Stimulated activated CD8-positive, alpha-beta memory T cell treated with anti-CD3 and anti-CD28 coated beads, Interleukin-15, amount 100 ng/mL, for 24 hours (primary cell): ENCODE measurements at regions not wholly inside any gene's neighbourhood (a gene's known extent, or its start where the extent isn't known, plus 50 kb on each side); places are given as distances from the start of the nearest gene placed in this dataset.

ENCODE experiments used
- DNase-seq: peaks from one replicate; pipeline ENCODE4 v3.0.0-alpha.2; 2020; ENCODE audit warnings: low read depth

DNA sequence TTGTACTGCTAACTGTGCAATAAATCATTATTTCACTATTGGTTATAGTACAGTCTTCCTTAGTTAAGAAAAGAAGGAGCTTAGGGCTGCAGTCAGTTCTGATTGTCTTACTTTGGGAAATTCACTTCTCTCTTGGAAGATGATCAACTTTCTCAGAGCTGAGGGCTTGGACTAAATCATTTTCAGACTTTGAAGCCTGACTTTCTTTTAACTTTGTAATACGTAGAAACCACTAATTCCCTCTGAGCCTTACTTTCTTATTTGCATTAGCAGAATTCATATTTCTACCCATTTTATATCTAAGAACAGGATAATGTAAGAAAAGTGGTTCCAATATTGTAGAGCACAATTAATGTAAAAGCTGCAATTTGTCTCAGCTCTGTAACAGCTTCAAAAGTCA is 386.4 kb downstream of the TRIB2 start:
- no peak for DNase-seq

DNA sequence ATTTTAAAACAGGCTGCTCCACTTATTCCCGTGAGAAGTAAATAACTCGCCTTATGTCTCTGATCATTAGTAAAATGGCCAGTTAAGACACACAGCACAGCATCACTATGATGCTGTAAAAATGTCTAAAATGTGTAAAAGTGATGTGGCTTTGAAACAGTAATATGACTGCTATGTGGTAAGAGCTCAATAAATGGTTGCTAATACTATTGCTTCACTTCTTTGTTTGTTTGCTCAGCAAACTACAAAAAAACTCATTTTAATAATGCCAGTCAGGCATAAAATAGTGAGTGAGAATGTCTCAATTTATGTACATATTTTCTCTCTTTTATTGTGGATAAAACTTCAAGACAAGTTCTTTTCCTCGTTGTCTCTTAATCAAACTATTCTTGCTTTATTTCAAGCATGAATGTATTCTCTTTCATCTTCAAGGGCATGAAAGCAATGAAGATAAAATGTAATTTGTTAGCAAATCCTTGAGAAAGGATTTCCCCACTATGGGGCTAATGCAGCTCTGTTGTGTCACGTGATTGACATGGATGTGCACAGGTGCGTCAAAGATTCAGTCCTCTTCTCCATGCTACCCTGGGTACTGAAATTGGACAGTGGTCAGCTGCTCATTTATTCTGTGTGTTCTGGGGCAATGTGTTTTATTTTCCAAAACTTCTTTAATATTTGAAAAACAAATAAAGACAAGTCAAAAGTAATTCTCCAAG is 387.2 kb downstream of the TRIB2 start:
- DNase-seq: no peak

DNA sequence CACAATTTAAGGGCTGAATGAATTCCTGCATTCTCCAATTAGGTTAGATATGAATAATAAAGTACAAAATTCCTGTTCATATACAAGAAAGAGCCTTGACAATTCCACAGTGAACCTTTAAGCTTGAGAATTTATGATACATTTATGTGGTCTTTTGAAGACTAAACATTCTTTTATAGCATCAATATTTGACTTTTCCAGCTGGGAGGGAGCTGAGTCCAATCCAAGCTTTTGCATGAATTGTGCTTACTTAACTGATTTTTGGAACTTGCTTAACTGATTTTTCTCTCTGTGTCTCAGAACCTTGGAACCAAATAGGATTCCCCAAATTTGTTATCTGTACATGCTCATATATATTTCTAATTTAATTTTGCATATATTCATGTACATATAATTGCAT is 388.0 kb downstream of the TRIB2 start:
- DNase-seq: no peak

DNA sequence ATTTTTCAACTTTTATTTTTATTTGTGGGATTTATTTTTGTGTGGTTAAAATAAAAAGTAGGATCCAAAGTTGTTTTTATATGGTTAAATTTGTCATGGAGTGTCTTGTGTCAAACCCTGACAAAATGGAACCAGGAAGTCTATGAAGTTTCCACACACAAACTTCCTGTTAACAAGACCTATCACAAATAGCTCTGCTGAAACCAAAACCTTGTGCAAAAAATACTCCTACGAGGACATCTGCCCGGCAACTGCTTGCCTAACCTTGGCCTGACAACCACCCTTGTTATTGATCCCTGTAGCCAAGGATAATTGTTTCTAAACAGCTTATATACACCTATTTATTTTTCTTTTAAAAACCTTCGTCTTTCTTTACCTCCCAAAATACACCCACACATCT is 389.6 kb downstream of the TRIB2 start:
- no peak for DNase-seq

DNA sequence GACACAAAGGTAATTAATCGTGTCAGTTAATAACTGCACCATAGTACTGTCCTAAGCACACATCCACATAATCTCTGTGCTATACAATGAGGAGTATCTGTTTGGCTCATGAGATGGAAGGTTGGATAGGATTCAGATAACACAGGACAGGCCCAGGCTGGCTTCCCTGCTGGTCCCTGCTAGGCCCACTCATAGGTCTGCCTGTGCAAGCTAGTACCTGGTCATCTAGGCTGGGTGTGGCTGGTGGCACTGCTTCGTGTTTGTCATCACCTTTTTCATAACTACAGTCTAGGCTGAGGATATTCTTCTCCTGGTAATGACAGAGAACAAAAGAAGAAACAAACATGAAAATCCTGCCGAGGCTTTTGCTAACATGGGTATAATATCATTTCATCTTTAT is 392.8 kb downstream of the TRIB2 start:
- DNase-seq: no peak

DNA sequence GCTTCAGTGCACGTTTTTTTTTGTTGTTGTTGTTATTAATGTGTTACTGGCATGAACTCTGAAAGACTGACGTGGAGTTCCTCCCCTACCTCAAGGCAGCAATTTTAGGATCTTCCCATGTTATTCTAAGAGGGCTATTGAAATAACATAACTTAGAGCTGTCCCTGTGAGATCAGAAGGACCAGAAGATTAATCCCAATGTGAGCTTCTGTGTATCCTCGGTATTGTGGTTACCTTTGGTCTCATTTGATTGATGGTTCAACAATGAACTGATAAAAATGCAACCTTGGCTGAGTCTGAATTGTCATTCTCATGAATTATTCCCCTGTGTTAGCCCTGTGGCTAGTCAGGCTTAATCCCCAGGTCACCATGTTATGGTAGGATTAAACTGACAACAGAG is 394.1 kb downstream of the TRIB2 start:
- no peak for DNase-seq

DNA sequence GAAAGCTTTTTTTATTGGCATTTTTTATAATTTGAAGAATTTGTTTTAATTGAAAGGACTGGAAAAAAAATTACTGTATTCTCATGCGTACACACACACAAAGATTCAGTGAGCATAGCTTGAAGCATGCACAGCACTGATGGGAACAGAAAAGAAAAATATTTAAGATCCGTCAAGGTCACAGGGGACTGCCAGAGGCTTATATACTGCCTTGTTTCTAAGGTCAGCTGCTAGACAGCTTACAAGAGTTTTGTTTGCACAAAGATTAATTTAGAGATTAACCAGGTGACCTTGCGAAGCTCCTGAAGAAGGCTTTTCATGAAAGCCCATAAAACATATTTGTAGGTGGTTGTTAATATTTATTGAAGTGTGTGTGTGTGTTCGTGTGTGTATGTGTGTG is 396.3 kb downstream of the TRIB2 start:
- DNase-seq: no peak

GRCh38 chr2:13114391-13114790 is 397.7 kb downstream of the TRIB2 start:
- no peak for DNase-seq

- DNase-seq: no peak
Measured at GRCh38 chr2:13115643-13116042, 398.9 kb downstream of the TRIB2 start.

- no peak for DNase-seq
Measured at GRCh38 chr2:13121096-13121495, 404.4 kb downstream of the TRIB2 start.

DNA sequence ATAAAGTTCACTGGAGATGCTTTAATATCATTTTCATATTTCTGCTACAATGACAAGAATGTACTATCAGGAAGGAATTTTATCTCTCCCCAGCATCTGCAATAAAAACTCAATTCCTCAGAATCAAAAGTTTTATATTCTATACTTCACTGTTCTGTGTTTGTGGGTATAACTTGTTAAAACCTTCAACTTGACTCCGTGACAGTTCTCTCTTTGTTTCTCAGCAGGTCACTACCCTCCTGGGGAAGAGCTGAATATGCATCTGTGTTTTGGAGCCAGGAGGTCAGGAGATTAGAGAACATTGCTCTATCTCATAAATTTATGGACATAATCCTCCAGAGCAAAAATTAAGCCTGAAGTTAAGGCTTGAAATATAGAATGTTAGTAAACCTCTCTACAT is 411.4 kb downstream of the TRIB2 start:
- DNase-seq: no peak

DNA sequence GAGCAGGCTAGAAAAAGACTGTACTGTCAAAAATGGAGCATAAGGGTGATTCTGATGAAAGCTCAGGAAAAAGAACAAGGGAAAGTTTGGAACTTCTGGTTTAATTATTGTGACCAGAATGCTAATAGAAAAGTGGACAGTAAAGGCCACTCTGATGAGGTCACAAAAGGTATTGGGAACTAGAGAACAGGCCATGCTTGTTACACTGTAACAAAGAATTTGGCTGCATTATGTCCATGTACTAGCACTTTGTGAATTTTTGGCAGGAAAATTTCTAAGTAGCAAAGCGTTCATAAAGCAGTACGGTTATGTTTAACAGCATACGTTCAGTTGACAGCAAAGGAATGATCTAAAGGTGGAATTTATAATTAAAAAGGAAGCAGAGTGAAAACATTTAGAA is 418.6 kb downstream of the TRIB2 start:
- DNase-seq: no peak

DNA sequence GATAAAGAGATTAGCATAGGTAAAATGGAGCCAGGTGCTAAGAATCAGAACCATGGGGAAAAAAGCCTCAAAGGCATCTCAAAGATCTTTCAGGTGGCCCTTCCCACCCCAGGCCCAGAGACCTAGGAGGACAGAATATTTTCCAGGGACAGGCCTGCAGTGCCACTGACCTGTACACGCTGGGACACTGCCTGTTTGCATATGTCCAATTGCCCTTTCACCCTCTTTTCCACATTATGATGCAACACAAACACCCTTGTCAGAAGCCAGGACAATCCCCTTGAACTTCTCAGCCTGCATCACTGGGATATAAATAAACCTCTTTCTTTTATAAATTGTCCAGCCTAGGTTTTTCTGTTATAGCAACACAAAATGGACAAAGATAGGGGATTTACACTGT is 419.1 kb downstream of the TRIB2 start:
- no peak for DNase-seq

- no peak for DNase-seq
Measured at GRCh38 chr2:13137679-13138078, 420.9 kb downstream of the TRIB2 start.

GRCh38 chr2:13141315-13141714 is 424.6 kb downstream of the TRIB2 start:
- DNase-seq: no peak

- no peak for DNase-seq
Measured at GRCh38 chr2:13143451-13143850, 426.7 kb downstream of the TRIB2 start.

DNA sequence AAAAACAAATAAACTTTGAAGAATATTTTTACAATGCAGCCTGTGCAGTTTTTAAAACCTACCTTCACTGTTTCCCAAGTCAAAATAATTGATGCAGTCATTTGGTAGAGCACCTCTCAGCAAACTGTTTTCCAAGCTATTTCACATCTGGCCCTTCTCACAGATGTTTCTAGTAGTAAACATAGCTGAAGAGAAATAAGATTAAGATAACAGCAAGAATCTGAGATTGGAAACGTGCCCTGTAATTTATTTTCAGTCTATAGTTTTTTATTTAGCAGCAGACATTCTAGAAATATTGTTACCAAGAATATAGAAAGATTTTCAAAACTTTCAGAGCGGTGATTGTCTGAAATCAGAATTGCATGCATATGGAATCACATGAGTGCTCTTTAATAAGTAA is 440.2 kb downstream of the TRIB2 start:
- DNase-seq: no peak

- no peak for DNase-seq
Measured at GRCh38 chr2:13158466-13158865, 441.7 kb downstream of the TRIB2 start.

DNA sequence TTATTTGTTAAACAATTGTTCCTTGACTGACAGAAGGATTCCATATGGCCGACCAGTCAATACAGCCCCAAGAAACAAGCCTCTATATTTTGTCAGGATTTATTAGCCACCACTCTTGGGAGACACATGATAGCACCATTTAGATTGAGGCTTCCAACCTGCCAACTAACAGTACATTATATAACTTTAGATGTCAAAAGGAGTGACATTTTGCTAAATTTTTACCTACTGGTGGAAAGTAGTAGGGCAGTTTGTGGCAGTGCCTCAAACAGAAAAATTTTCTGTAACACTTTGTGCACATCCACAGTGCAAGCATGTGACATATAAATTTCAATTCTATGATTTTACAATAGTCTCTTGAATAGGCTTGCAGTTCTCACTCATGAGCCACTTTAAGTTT is 464.0 kb downstream of the TRIB2 start:
- no peak for DNase-seq

- DNase-seq: no peak
Measured at GRCh38 chr2:13193075-13193474, 476.3 kb downstream of the TRIB2 start.

GRCh38 chr2:13193900-13194299 is 477.2 kb downstream of the TRIB2 start:
- DNase-seq: no peak

DNA sequence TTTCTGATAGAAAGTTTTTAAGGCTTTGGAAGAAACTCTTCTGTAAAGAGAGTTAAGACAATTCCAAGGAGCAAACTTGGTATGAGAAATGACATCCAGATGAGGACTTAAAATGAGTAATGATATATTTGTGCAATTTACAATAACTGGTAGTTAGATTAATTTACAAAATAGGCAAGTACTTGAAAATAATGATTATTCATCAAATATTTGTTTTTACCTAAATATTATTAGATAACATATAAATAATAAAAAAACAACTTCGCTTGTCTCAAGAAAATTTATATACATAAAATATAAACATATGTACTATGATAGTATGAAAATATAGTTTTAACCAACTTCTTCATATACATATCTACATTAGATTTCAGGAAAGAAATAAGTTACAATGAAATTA is 478.5 kb downstream of the TRIB2 start:
- no peak for DNase-seq

DNA sequence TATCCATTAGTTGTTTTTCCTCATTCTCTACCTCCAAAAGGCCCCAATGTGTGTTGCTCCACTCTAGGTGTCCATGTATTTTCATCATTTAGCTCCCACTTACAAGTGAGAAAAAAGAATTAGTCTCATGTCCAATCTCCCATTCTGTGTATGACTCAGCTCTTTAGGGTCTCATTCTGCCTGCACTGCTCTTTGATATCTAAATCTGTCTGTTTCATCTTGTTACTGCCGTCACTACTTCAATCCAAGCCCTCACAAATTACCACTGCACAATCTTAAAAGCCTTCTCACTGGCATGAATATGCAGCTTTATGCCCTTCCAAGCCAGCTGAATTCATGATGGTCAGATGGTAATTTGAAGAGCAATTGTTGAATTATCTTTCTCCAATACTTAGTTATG is 480.5 kb downstream of the TRIB2 start:
- DNase-seq: no peak

DNA sequence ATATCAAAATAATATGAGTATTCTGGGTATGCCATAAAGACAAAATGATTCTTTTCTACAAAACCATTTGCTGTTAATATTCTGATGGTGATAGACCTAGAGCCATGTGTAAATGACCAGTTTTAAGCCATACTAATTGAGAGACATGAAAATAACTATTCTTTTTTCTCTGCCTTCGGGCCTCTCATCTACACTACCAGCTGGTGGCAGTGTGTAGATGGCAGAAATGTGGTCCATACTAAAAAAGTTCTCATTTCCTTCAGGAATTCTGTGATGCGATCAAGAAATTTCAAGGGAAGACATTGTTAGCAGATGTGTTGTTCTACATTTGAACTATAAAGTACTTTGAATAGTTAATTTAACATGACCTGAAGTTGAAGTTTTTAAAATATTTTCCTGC is 485.2 kb downstream of the TRIB2 start:
- no peak for DNase-seq

DNA sequence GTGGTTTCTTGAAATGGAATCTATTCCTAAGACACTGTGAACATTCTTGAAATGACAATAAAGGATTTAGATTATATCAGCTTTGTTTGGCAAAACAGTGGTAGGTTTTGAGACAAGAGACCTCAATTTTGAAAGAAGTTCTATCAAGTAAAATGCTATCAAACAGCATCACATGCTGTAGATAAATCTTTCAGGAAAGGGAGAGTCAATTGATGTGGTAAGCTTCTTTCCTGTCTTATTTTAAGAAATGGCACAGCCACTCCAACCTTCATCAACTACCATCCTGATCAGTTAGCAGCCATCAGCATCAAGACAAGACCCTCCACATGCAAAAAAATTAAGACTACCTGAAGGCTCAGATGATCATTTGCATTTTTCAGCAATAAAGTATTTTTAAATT is 495.4 kb downstream of the TRIB2 start:
- no peak for DNase-seq
